SU-DHL-6 (cell line): ENCODE measurements at regions not wholly inside any gene's neighbourhood (a gene's known extent, or its start where the extent isn't known, plus 50 kb on each side); places are given as distances from the start of the nearest gene placed in this dataset.

Source experiments
- CTCF ChIP-seq: fragments of 200-600 bp; sonication (generic); IDR thresholded peaks from one replicate; pipeline ENCODE4 v1.5.1; 2017; ENCODE audit warnings: antibody characterized with exemption, mild to moderate bottlenecking, low read length, moderate library complexity; ENCODE audit not compliant: insufficient read depth, poor library complexity, severe bottlenecking
- EZH2phosphoT487 ChIP-seq: fragments of 200-600 bp; sonication (generic), shearing (Covaris generic); conservative IDR thresholded peaks from 2 replicates; pipeline ENCODE4 v1.6.1; 2018; ENCODE audit warnings: mild to moderate bottlenecking, antibody characterized with exemption, low read length, moderate library complexity, mixed read lengths

GRCh38 chrX:69221239-69222102, 56.2 kb upstream of the PJA1 start:
- TF ChIP-seq EZH2phosphoT487 (no peak), CTCF (no peak)
